ENCODE measurements at regions not wholly inside any gene's neighbourhood (a gene's known extent, or its start where the extent isn't known, plus 50 kb on each side); places are given as distances from the start of the nearest gene placed in this dataset.
"Not testable (repeated sequence)": the region's sequence is repeated elsewhere in the genome, so short reads cannot be mapped to it uniquely, and the experiment has no call there.

GRCh38 chrX:115915625-115916024, 254.9 kb upstream of the AGTR2 start:
- not testable (repeated sequence) for TF ChIP-seq POLR2A (IDR thresholded peaks at IDR 0.05); CTCF (IDR thresholded peaks at IDR 0.05 in 8 of 11, conservative IDR thresholded peaks at IDR 0.05 in 3 of 11)
